ENCODE measurements at regions not wholly inside any gene's neighbourhood (a gene's known extent, or its start where the extent isn't known, plus 50 kb on each side); places are given as distances from the start of the nearest gene placed in this dataset.
"Not testable (repeated sequence)": the region's sequence is repeated elsewhere in the genome, so short reads cannot be mapped to it uniquely, and the experiment has no call there.

GRCh38 chr18:8995096-8995495, 107.4 kb upstream of the NDUFV2 start:
- DNase-seq = no peak

GRCh38 chr18:8996771-8997432, 105.6 kb upstream of the NDUFV2 start:
- no peak for DNase-seq

DNA sequence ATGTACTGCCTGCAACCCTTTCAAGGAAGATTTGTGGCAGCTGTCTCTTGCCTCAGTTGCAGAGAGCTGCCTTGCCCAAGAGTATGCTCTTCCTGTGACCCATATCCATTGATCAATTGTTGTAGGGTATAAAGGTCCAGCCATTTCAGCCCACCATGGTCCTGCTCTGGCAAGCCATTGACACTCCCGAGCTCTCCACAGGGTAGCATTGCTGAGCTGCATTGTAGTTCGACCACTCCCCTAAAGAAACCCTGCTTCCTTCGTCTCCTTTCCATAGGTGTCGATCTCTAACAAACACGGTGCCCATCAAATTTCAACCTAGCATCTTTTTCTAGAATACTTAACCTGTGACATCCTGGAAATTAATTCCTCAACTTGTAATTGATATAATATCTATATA, 104.9 kb upstream of the NDUFV2 start:
- DNase-seq = no peak

DNA sequence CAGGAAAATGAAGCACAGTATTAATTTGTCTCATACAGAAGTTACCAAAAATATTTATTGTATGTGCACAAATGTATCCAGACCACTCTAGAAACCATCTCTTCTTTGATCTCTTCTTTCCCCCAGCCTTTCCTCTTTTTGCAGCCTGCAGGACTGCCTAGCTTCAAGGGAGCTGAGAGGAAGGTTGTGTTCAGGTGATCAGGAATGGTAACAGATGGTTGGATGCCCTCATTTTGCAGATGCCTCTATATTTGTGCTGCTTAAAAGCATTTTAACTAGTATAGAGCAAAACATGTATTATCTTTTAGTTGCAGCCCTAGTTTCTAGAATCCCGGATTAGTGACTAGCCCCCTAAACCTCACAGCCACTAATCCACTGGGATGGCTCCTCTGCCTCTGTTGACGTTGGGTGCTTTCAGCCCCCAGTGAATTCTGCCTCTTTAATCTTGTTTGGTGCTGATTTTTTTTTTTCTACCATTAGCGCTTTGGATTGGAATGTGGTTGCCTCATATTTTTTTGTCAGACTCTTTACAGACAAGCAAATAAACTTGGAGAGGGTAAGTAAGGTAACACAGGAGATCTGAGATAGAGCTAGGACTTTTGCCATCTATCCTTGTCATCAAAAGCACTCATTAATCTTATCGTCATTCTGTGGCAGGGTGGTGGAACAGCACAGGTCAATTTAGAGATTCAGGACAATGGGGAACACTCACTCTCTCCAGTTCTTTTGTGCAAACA, 103.8 kb upstream of the NDUFV2 start:
- DNase-seq = no peak

DNA sequence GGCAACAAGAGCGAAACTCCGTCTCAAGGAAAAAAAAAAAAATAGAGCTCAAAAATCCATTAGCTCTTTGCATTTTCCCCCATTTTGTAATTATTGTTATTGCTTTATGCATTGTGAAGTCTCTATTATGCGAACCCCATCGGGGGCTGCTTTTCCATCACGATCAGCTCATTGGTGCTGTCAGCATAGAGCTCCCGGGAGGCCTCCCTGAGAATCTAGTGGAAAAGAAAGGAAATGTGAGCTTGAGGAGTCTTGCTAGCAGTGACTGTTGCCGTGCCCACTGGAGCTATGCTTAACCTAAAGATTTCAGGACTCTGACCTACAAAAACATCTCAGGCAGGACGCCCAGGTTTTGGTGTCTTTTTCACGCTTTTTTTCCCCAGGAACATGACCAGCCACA, 102.6 kb upstream of the NDUFV2 start:
- DNase-seq = no peak

DNA sequence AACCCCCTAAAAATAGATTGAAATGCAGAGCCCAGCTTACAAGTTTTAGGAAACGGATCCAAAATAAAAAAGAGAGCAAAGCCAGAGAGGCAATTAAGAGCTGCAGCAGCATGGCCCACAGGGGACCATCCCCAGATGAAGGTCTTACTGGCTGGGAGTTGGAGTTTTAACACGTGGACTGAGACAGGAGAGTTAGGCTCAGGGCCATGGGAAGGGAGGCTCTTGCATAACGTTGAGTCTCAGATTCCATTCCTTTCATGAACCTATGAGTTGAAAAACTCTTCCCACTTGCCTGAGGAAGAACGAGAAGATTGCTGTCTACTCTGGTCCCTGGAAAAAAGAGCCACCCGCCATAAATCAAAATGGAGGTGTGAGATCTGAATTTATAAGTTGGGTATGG, 101.8 kb upstream of the NDUFV2 start:
- no peak for DNase-seq

DNA sequence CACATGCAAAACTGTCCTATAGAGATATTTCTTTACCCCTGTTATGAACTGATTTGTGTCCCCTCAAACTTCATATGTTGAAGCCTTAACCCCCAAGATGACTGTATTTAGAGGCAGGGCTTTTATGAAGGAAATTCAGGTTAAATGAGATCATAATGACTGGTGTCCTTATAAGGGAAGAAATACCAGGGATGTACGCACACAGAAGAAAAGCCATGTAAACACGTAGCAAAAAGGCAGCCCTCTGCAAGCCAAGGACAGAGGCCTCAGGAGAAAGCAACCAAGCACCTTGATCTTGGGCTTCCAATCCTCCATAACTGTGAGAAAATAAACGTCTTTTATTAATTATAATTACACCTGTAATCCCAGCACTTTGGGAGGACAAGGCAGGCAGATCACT, 101.3 kb upstream of the NDUFV2 start:
- no peak for DNase-seq

GRCh38 chr18:9003406-9004100, 98.9 kb upstream of the NDUFV2 start:
- DNase-seq = no peak

GRCh38 chr18:9004308-9004707, 98.2 kb upstream of the NDUFV2 start:
- not testable (repeated sequence) for DNase-seq

DNA sequence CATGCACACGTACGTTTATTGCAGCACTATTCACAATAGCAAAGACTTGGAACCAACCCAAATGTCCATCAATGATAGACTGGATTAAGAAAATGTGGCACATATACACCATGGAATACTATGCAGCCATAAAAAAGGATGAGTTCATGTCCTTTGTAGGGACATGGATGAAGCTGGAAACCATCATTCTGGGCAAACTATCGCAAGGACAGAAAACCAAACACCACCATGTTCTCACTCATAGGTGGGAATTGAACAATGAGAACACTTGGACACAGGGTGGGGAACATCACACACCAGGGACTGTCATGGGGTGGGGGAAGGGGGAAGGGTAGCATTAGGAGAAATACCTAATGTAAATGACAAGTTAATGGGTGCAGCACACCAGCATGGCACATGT, 94.8 kb upstream of the NDUFV2 start:
- DNase-seq = not testable (repeated sequence)

DNA sequence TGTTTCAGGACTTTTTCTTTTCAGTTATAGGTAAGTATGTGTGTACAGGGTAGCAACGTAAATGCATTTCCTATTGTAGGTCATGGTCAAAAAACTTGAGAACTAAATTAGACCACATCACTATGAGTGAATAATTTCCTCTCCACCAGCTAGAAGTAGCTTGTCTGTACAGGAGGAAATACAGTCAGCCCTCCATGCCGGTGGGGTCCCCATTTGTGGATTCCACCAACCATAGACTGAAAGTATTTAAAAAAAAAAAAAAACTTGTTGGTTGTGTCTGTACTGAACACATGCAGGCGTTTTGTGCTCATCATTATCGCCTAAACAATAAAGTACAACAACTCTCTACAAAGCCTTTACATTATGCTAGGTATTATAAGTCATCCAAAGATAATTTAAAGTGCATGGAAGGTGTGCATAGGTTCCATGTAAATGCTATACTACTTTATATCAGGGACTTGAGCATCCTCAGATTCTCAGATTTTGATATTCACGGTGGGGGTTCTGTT, 94.2 kb upstream of the NDUFV2 start:
- DNase-seq = no peak

- no peak for DNase-seq
Observed at GRCh38 chr18:9008709-9009635, 93.5 kb upstream of the NDUFV2 start.

DNA sequence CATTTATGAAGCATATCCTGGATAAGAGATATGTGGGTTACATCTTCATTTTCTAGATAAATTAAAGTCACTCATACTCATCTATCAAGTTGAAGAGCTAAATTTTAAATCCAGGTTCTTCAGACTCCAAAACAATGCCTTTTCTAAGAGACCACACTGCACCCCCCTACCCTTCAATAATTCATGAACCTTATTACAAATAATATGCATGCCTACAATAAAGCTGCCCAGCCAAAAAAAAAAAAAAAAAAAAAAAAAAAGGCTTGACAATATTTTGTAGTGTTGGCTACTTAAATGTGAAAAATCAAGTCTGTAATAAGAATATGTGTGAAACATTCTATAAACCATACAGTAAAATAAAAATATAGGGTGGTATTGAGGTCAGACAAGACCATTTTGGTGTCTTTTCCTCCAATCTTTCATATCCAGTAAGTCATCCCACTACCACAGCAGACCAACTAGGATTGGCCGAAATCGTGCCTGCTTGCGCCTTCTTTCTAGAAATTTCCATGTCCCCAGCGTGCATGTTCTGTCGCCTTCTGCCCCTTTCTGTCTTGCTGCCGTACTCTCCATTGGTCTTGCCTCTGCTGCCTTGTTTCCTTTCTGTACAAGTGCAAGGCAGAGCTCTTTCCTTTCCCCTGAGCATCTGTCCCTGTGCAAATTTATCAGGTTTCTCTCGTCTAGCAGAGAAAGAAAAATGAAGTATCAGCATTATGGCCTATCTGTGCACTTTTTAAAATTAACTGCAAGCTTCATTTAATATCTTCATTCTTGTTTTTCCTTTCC, 92.6 kb upstream of the NDUFV2 start:
- DNase-seq = no peak

GRCh38 chr18:9011431-9011830, 91.1 kb upstream of the NDUFV2 start:
- DNase-seq = no peak

GRCh38 chr18:9013926-9014373, 88.5 kb upstream of the NDUFV2 start:
- no peak for DNase-seq

DNA sequence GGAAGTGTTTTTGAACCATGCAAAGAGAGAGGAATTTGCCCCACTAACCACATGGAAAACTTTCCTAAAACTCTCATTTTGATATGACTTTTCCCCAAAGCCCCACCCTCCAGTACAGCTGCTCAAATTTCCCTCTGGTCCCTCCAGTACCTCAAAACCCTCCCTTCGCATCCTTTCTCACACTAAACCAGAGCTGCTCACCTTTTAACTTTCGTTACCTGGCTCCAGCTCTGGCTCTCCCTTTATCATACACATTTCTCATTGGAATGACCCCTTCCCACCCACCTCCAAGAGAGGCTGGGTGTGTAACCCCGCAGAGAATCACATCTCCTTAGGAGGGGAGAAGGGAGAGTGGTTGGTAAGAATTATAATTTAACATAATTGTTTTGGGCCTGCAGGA, 86.8 kb upstream of the NDUFV2 start:
- DNase-seq = no peak

GRCh38 chr18:9016633-9017166, 85.8 kb upstream of the NDUFV2 start:
- DNase-seq = no peak

DNA sequence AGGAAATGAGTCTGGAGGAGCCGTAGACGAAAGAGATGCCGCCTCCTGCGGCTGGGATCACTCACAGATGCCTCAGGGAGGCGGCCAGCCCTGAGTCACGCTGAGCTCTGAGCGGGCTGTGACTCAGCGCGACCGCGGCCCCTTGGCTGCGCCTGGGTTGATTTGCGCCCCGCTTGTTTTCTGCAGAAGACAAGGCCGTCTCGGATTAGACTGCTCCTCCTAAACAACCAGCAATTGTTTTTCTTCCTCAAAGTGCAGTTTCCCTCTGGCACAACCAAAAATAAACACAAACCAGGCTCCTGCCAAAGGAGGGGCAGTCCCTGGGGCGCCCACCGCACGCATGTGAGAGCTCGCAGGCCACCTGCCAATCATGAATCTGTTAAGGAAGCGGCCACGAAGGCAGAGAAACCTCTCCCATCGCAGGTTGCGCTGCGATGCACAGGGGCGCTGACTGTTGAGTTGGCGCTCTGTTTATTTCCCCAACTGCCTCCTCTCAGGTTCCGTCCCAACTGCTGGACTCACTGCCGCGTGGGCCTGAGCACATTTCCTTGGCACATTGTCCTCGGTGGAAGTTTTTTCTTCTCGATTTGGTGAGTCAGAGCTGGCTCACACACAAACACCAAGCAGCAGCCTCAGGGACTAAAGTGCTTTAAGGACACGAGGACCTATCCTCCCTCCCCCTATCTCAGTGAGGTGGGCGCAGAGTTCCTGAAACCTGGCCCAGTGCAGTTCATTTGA, 85.2 kb upstream of the NDUFV2 start:
- DNase-seq = peak; percentile 75

DNA sequence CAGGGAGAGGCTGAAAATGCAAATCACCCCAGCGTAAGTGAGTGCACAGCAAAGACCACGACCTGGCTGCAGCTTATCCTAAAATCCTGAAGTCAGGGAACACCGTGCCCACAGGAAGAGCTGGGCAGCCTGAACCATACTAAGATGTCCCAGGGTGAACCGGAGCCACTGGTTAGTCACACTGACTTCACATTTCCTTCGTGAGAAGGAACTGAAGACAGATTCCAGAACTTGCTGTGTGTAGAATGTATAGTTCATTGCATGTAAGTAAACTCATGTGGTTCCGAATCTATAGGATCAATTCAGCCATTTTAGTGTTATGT, 84.6 kb upstream of the NDUFV2 start:
- DNase-seq = no peak

- no peak for DNase-seq
Observed at GRCh38 chr18:9019135-9019534, 83.4 kb upstream of the NDUFV2 start.

- DNase-seq = no peak
Observed at GRCh38 chr18:9020221-9020620, 82.3 kb upstream of the NDUFV2 start.
